ENCODE measurements at regions not wholly inside any gene's neighbourhood (a gene's known extent, or its start where the extent isn't known, plus 50 kb on each side); places are given as distances from the start of the nearest gene placed in this dataset.

- peaks cover 28% of the 10 kb centered on the region for H3K9me3 ChIP-seq
- ATAC-seq = no peak
- intact Hi-C loops (cut with DNase I, micrococcal nuclease) = no loop called here
- H3K36me3 ChIP-seq (ENCODE audit: low read depth) = no peaks in the 10 kb centered on the region
- H3K4me3 ChIP-seq = no peak overlapping the region
- no peak for TF ChIP-seq CTCF (IDR thresholded peaks at IDR 0.05)
- no peak for DNase-seq
- H3K4me1 ChIP-seq (ENCODE audit: low read depth) = no peaks in the 10 kb centered on the region
Observed at GRCh38 chr13:83601539-83601938, 280.7 kb downstream of the SLITRK1 start.

- DNase-seq = no peak
- Histone ChIP-seq H3K36me3 (ENCODE audit: low read depth) (no peaks in the 10 kb centered on the region), H3K9me3 (peaks cover 36% of the 10 kb centered on the region), H3K4me3 (no peak overlapping the region), H3K4me1 (ENCODE audit: low read depth) (no peaks in the 10 kb centered on the region)
- TF ChIP-seq CTCF (IDR thresholded peaks at IDR 0.05) = no peak
- intact Hi-C loops (cut with DNase I, micrococcal nuclease) = no loop called here
- ATAC-seq = no peak
Observed at GRCh38 chr13:83592095-83592494, 290.2 kb downstream of the SLITRK1 start.

GRCh38 chr13:83589814-83590213 lies 292.5 kb downstream of the SLITRK1 start:
- Histone ChIP-seq H3K36me3 (ENCODE audit: low read depth) (no peaks in the 10 kb centered on the region), H3K4me1 (ENCODE audit: low read depth) (no peaks in the 10 kb centered on the region), H3K4me3 (no peak overlapping the region), H3K9me3 (peaks cover 46% of the 10 kb centered on the region)
- no peak for ATAC-seq
- intact Hi-C loops (cut with DNase I, micrococcal nuclease) = no loop called here
- DNase-seq = no peak
- no peak for TF ChIP-seq CTCF (IDR thresholded peaks at IDR 0.05)

GRCh38 chr13:83577183-83577582 lies 305.1 kb downstream of the SLITRK1 start:
- TF ChIP-seq CTCF (IDR thresholded peaks at IDR 0.05) = no peak
- H3K36me3 ChIP-seq (ENCODE audit: low read depth) = no peaks in the 10 kb centered on the region
- intact Hi-C loops (cut with DNase I, micrococcal nuclease) = no loop called here
- no peak overlapping the region for H3K4me3 ChIP-seq
- no peak for ATAC-seq
- H3K9me3 ChIP-seq = peaks cover 32% of the 10 kb centered on the region
- DNase-seq = no peak
- no peaks in the 10 kb centered on the region for H3K4me1 ChIP-seq (ENCODE audit: low read depth)

- intact Hi-C loops (cut with DNase I, micrococcal nuclease) = no loop called here
- Histone ChIP-seq H3K4me1 (ENCODE audit: low read depth) (no peaks in the 10 kb centered on the region), H3K9me3 (peaks cover 30% of the 10 kb centered on the region), H3K4me3 (no peak overlapping the region), H3K36me3 (ENCODE audit: low read depth) (no peaks in the 10 kb centered on the region)
- TF ChIP-seq CTCF (IDR thresholded peaks at IDR 0.05) = no peak
- DNase-seq (no peak), ATAC-seq (no peak)
Observed at GRCh38 chr13:83568019-83568418, 314.3 kb downstream of the SLITRK1 start.

GRCh38 chr13:83563499-83563898 lies 318.8 kb downstream of the SLITRK1 start:
- Histone ChIP-seq H3K4me1 (ENCODE audit: low read depth) (no peaks in the 10 kb centered on the region), H3K9me3 (peaks cover 31% of the 10 kb centered on the region), H3K36me3 (ENCODE audit: low read depth) (no peaks in the 10 kb centered on the region), H3K4me3 (no peak overlapping the region)
- intact Hi-C loops (cut with DNase I, micrococcal nuclease) = no loop called here
- ATAC-seq (no peak), DNase-seq (no peak)
- TF ChIP-seq CTCF (IDR thresholded peaks at IDR 0.05) = no peak

Measured in mucosa of descending colon (tissue), 3 donors.